ENCODE measurements at regions not wholly inside any gene's neighbourhood (a gene's known extent, or its start where the extent isn't known, plus 50 kb on each side); places are given as distances from the start of the nearest gene placed in this dataset.

DNA sequence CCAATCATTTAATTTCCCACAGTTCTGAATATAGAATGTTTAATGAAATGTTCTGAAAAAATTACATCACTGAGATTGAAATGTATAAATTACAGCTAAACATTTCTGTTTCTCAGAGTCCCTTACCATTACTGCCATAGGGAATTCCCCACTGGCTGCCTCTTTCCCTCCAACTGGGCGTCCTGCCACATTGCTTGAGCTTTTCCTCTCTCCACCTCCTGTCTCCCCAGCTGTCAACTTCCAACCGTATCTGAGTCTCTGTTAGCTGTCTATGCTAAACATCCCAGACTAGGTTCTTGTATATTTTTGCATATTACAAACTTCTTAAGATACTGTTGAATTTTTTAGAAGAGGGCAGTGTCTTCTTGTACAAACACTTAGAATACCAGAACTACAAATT is 407.3 kb upstream of the SLIT2 start:
- TF ChIP-seq, protein P1, sequence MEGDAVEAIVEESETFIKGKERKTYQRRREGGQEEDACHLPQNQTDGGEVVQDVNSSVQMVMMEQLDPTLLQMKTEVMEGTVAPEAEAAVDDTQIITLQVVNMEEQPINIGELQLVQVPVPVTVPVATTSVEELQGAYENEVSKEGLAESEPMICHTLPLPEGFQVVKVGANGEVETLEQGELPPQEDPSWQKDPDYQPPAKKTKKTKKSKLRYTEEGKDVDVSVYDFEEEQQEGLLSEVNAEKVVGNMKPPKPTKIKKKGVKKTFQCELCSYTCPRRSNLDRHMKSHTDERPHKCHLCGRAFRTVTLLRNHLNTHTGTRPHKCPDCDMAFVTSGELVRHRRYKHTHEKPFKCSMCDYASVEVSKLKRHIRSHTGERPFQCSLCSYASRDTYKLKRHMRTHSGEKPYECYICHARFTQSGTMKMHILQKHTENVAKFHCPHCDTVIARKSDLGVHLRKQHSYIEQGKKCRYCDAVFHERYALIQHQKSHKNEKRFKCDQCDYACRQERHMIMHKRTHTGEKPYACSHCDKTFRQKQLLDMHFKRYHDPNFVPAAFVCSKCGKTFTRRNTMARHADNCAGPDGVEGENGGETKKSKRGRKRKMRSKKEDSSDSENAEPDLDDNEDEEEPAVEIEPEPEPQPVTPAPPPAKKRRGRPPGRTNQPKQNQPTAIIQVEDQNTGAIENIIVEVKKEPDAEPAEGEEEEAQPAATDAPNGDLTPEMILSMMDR (IDR thresholded peaks at IDR 0.05; ENCODE audit: insufficient read depth in 1 of 2, low read depth in 1 of 2, low read length in 1 of 2, severe bottlenecking in 1 of 2, unreplicated experiment in 1 of 2), result no peak
- H3K4me1 ChIP-seq, result no peaks in the 10 kb centered on the region
- Mint-ChIP-seq H3K36me3 (ENCODE audit: insufficient read depth, unreplicated experiment) (no peaks in the 10 kb centered on the region), H3K27me3 (ENCODE audit: insufficient read depth, unreplicated experiment) (no peaks in the 10 kb centered on the region), H3K9me3 (ENCODE audit: unreplicated experiment) (no peaks in the 10 kb centered on the region), H3K27ac (ENCODE audit: unreplicated experiment) (no peak overlapping the region), H3K4me1 (ENCODE audit: low read depth, unreplicated experiment) (no peaks in the 10 kb centered on the region), H3K4me3 (ENCODE audit: unreplicated experiment) (no peak overlapping the region)
- BruUV-seq (replicated peaks), result no TSS peak
- intact Hi-C loops (cut with micrococcal nuclease; ENCODE audit: unreplicated experiment), result no loop called here
- no peaks in the 10 kb centered on the region for H3K9me3 ChIP-seq
- H3K4me3 ChIP-seq (ENCODE audit: low read depth, low read length), result no peak overlapping the region
- CTCF ChIA-PET, result no interaction called here
- H3K36me3 ChIP-seq (ENCODE audit: control insufficient read depth, insufficient read depth, low read length), result no peaks in the 10 kb centered on the region
- H3K27me3 ChIP-seq (replicated peaks; ENCODE audit: control insufficient read depth, insufficient read depth, low read length), result no peaks in the 10 kb centered on the region
- POLR2A ChIA-PET, result no interaction called here
- no peak for DNase-seq

- no peaks in the 10 kb centered on the region for H3K36me3 ChIP-seq (ENCODE audit: control insufficient read depth, insufficient read depth, low read length)
- Mint-ChIP-seq H3K27me3 (ENCODE audit: insufficient read depth, unreplicated experiment) (no peaks in the 10 kb centered on the region), H3K9me3 (ENCODE audit: unreplicated experiment) (no peaks in the 10 kb centered on the region), H3K36me3 (ENCODE audit: insufficient read depth, unreplicated experiment) (no peaks in the 10 kb centered on the region), H3K4me1 (ENCODE audit: low read depth, unreplicated experiment) (no peaks in the 10 kb centered on the region), H3K4me3 (ENCODE audit: unreplicated experiment) (no peak overlapping the region), H3K27ac (ENCODE audit: unreplicated experiment) (no peak overlapping the region)
- ChIA-PET CTCF (no interaction called here), POLR2A (no interaction called here)
- no peak overlapping the region for H3K4me3 ChIP-seq (ENCODE audit: low read depth, low read length)
- no peaks in the 10 kb centered on the region for H3K27me3 ChIP-seq (replicated peaks; ENCODE audit: control insufficient read depth, insufficient read depth, low read length)
- H3K9me3 ChIP-seq, result no peaks in the 10 kb centered on the region
- BruUV-seq (replicated peaks), result no TSS peak
- DNase-seq, result no peak
- no peaks in the 10 kb centered on the region for H3K4me1 ChIP-seq
- TF ChIP-seq, protein P1 (IDR thresholded peaks at IDR 0.05; ENCODE audit: insufficient read depth in 1 of 2, low read depth in 1 of 2, low read length in 1 of 2, severe bottlenecking in 1 of 2, unreplicated experiment in 1 of 2), result no peak
- intact Hi-C loops (cut with micrococcal nuclease; ENCODE audit: unreplicated experiment), result no loop called here
Observed at GRCh38 chr4:19842471-19842870, 409.2 kb upstream of the SLIT2 start.

DNA sequence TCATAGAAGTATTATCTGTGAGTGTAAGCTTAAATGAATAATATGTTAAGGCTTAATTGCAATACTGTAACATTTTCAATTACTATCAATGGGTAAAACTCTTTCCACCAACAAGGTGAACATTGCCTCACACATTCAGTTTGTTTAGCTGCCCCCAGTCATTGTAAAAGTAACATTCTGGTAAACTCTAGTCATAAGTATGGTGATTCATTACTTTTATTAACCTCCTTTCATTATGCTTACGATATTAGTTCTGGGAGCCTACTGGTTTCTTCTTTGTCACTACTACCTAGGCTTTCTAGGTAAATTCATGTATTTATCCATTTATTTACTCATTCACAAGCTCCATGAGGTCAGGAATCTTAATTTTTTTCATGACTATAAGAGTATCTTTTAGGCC is 412.8 kb upstream of the SLIT2 start:
- intact Hi-C loops (cut with micrococcal nuclease; ENCODE audit: unreplicated experiment), result no loop called here
- TF ChIP-seq, protein P1 (IDR thresholded peaks at IDR 0.05; ENCODE audit: insufficient read depth in 1 of 2, low read depth in 1 of 2, low read length in 1 of 2, severe bottlenecking in 1 of 2, unreplicated experiment in 1 of 2), result no peak
- H3K27me3 Mint-ChIP-seq (ENCODE audit: insufficient read depth, unreplicated experiment), result no peaks in the 10 kb centered on the region
- H3K27ac Mint-ChIP-seq (ENCODE audit: unreplicated experiment), result no peak overlapping the region
- H3K36me3 Mint-ChIP-seq (ENCODE audit: insufficient read depth, unreplicated experiment), result no peaks in the 10 kb centered on the region
- no peaks in the 10 kb centered on the region for H3K4me1 Mint-ChIP-seq (ENCODE audit: low read depth, unreplicated experiment)
- H3K4me3 Mint-ChIP-seq (ENCODE audit: unreplicated experiment), result no peak overlapping the region
- Histone ChIP-seq H3K9me3 (no peaks in the 10 kb centered on the region), H3K4me1 (no peaks in the 10 kb centered on the region), H3K27me3 (replicated peaks; ENCODE audit: control insufficient read depth, insufficient read depth, low read length) (no peaks in the 10 kb centered on the region), H3K36me3 (ENCODE audit: control insufficient read depth, insufficient read depth, low read length) (no peaks in the 10 kb centered on the region), H3K4me3 (ENCODE audit: low read depth, low read length) (no peak overlapping the region)
- no peak for DNase-seq
- no peaks in the 10 kb centered on the region for H3K9me3 Mint-ChIP-seq (ENCODE audit: unreplicated experiment)
- CTCF ChIA-PET, result no interaction called here
- POLR2A ChIA-PET, result no interaction called here
- no TSS peak for BruUV-seq (replicated peaks)

All from Caco-2 (cell line).